Body of pancreas (tissue), 4 donors: ENCODE measurements at regions not wholly inside any gene's neighbourhood (a gene's known extent, or its start where the extent isn't known, plus 50 kb on each side); places are given as distances from the start of the nearest gene placed in this dataset.

Experiments used
- ATAC-seq: fragments of 150-250 bp; one replicate; pipeline ENCODE4 v1.9.1; 2016
- DNase-seq, 4 donors: peaks; one replicate each; pipeline ENCODE4 v3.0.0-alpha.2; 2019
- H3K27ac ChIP-seq, 4 donors: fragments of 200-600 bp; sonication (generic); 1 replicate in 3 of 4; 2 replicates in 1 of 4; pipeline versions ENCODE4 v1.5.1 to v1.6.1; 2016 to 2019; ENCODE audit warnings: mild to moderate bottlenecking in 1 of 4, mixed read lengths in 1 of 4, moderate library complexity in 1 of 4
- H3K27me3 ChIP-seq, 2 donors: fragments of 200-600 bp; sonication (generic); one replicate each; pipeline ENCODE4 v1.6.0; 2016; ENCODE audit warnings: mild to moderate bottlenecking in 1 of 2
- H3K36me3 ChIP-seq, 2 donors: fragments of 200-600 bp; sonication (generic); replicated peaks in 1 of 2; 2 replicates each; pipeline ENCODE4 v1.5.1; 2016; ENCODE audit warnings: low read depth in 2 of 2; ENCODE audit not compliant: insufficient read depth in 1 of 2
- H3K4me1 ChIP-seq: fragments of 200-600 bp; sonication (generic); one replicate; pipeline ENCODE4 v1.6.0; 2016
- H3K4me3 ChIP-seq, 2 donors: fragments of 200-600 bp; sonication (generic); 1 replicate in 1 of 2; 2 replicates in 1 of 2; pipeline ENCODE4 v1.5.1; 2016 to 2019
- H3K9me3 ChIP-seq, 3 donors: fragments of 200-600 bp; sonication (generic); 1 replicate in 2 of 3; 2 replicates in 1 of 3; pipeline ENCODE4 v1.5.1; 2016
- POLR2A ChIP-seq, 3 donors: fragments of 450-650 bp; IDR thresholded peaks; one replicate each; pipeline ENCODE4 v1.6.1; 2016; ENCODE audit warnings: antibody characterized with exemption in 3 of 3, mild to moderate bottlenecking in 2 of 3
- WGBS, 2 donors: methylation state at CpG; one replicate each; pipeline ENCODE4 v1.1.5; 2017; 5-methylcytosine and 5-hydroxymethylcytosine counted together
- intact Hi-C: fragments of 100-400 bp; cut with DNase I; formaldehyde crosslinking; loops from one replicate; pipeline ENCODE4 v1.15.1; 2023
- TF ChIP-seq, protein P1 (sequence below), 7 experiments: fragments of 450-650 bp in 4 of 7; fragments of 200-600 bp in 3 of 7; sonication (generic) in 3 of 7; IDR thresholded peaks; one replicate each; pipeline ENCODE4 v1.5.1; 2016 to 2019; ENCODE audit warnings: antibody characterized with exemption in 7 of 7

DNA sequence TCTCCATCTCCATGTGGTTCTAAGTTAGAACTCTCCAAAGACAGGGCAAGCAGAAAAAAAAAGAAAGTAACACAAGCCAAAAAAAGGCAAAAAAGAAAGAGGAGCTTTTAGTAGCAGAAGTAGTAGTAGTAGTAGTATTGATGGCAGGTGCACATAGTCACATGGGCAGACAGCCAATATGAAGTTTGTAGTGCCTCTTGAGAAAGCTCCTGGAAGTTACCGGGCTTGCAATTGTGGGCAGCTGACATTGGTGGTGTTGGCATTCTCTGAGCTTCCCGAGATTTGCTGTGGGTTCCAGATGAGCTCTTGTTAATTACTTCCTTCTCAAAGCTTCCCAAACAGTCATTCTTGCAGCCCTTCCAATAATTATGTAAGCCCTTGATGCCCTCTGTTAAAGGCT lies 1128.5 kb downstream of the TYW1 start:
- Histone ChIP-seq H3K9me3 (no peaks in the 10 kb centered on the region), H3K4me3 (no peak overlapping the region), H3K27ac (no peak overlapping the region), H3K4me1 (no peaks in the 10 kb centered on the region), H3K36me3 (no peaks in the 10 kb centered on the region), H3K27me3 (no peaks in the 10 kb centered on the region)
- TF ChIP-seq, protein P1, sequence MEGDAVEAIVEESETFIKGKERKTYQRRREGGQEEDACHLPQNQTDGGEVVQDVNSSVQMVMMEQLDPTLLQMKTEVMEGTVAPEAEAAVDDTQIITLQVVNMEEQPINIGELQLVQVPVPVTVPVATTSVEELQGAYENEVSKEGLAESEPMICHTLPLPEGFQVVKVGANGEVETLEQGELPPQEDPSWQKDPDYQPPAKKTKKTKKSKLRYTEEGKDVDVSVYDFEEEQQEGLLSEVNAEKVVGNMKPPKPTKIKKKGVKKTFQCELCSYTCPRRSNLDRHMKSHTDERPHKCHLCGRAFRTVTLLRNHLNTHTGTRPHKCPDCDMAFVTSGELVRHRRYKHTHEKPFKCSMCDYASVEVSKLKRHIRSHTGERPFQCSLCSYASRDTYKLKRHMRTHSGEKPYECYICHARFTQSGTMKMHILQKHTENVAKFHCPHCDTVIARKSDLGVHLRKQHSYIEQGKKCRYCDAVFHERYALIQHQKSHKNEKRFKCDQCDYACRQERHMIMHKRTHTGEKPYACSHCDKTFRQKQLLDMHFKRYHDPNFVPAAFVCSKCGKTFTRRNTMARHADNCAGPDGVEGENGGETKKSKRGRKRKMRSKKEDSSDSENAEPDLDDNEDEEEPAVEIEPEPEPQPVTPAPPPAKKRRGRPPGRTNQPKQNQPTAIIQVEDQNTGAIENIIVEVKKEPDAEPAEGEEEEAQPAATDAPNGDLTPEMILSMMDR (IDR thresholded peaks at IDR 0.05): no peak
- TF ChIP-seq POLR2A (IDR thresholded peaks at IDR 0.05): no peak
- DNase-seq (no peak), ATAC-seq (no peak)
- 16 to 24% methylated on average over 2 of the region's 2 CpGs for WGBS, 2 donors
- intact Hi-C loops: no loop called here

DNA sequence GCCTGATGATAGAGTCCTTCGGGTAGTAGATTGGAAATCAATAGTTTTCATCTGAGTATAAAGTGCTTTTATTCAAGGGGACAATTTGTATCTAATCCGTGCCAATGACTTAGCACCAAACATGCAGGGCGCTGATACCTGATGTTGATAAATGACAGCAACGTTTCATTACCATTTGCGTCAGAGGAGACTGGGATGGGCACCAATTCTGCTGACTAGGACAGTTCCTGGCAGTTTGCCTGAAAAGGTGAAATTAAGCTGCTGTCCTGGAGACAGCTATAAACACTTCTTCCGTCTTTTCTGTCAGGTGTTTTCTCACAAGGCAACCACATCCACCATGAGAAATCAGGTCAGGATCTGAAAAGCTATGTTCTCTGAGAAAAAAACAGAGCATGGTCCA lies 1136.4 kb downstream of the TYW1 start:
- no peak for ATAC-seq
- Histone ChIP-seq H3K4me3 (no peak overlapping the region), H3K9me3 (no peaks in the 10 kb centered on the region), H3K27me3 (no peaks in the 10 kb centered on the region), H3K27ac (no peak overlapping the region), H3K36me3 (no peaks in the 10 kb centered on the region), H3K4me1 (no peaks in the 10 kb centered on the region)
- intact Hi-C loops: no loop called here
- no peak for TF ChIP-seq POLR2A (IDR thresholded peaks at IDR 0.05)
- TF ChIP-seq, protein P1 (IDR thresholded peaks at IDR 0.05): no peak
- DNase-seq: peak in 3 of 4 donors; percentile 7 to 24 (median 23)
- WGBS, 2 donors: 35 to 40% methylated on average over 6 of the region's 6 CpGs

DNA sequence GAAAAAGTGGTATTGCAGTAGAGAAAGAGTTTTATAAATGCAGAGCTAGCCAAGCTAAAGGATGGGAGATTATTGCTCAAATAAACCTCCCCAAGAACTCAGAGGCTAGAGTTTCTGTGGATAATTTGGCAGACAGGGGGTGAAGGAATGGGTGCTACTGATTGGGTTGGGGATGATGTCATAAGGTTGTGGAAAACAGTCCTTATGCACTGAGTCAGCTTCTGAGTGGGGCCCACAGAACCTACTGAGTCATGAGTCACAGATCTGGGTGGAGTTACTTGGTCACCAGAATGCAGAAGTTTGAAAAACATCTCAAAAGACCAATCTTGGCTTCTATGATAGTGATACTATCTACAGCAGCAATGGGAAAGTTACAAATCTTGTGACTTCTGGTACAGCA lies 1146.7 kb downstream of the TYW1 start:
- Histone ChIP-seq H3K9me3 (peaks cover 0 to 15% (median 0%) of the 10 kb centered on the region in 3 donors), H3K4me1 (no peaks in the 10 kb centered on the region), H3K36me3 (no peaks in the 10 kb centered on the region), H3K27me3 (no peaks in the 10 kb centered on the region), H3K27ac (no peak overlapping the region), H3K4me3 (no peak overlapping the region)
- no peak for ATAC-seq
- no peak for DNase-seq
- intact Hi-C loops: no loop called here
- TF ChIP-seq POLR2A (IDR thresholded peaks at IDR 0.05): no peak
- TF ChIP-seq, protein P1 (IDR thresholded peaks at IDR 0.05): no peak

DNA sequence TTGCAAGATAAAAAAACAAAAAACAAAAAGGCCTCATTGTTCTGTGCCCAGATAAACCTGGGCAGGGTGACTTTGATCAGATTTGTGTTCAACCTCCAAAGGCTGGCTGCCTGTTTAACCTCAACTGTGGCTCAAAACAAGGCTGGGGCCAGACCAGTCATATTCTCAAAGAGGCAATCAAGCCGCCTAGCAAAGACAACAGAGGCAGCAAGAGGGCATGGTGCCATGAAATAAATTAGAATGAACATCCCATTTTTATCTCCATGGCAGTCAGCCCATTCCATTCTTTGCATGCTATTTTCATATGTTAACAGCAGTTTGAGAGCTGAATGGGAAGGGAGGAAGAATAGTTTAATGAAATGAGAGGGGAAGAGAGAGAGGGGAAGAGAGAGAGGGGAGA lies 1150.3 kb downstream of the TYW1 start:
- no peak overlapping the region for H3K4me3 ChIP-seq
- intact Hi-C loops: no loop called here
- WGBS, 2 donors: 36 to 50% methylated on average over 1 of the region's 1 CpG
- H3K4me1 ChIP-seq: no peaks in the 10 kb centered on the region
- TF ChIP-seq, protein P1 (IDR thresholded peaks at IDR 0.05): no peak
- TF ChIP-seq POLR2A (IDR thresholded peaks at IDR 0.05): no peak
- no peaks in the 10 kb centered on the region for H3K36me3 ChIP-seq
- no peak overlapping the region for H3K27ac ChIP-seq
- ATAC-seq: no peak
- no peak for DNase-seq
- peaks cover 0 to 15% (median 0%) of the 10 kb centered on the region in 3 donors for H3K9me3 ChIP-seq
- no peaks in the 10 kb centered on the region for H3K27me3 ChIP-seq

DNA sequence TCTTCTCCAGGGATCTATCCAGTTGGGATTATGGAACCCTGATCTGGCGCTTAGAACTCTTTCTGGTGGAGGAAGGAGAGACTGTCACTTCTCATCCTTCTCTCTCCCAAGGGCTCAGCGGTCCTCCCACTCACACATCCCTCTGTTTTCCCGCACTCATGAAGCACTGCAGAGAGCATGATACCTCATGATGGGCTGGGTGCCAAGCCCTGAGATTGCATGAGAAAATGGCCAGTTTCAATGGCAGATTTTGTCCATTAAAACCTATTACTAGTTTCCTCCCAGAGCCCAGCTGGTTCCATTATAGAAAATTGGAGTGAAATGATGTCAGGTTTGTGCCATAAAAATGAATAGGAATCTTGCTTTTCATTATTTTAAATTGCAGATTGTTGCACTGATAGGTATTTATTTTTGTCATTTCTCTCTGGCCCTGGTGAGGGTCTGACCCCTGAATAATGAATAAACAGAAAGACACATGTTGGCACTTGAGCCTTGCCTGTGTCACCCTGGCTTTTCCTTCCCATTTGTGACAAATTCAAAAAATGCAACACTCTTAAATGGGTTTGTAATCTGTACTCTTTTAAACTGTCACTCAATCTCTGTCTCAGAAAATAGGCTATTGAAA lies 1151.1 kb downstream of the TYW1 start:
- no peak for ATAC-seq
- TF ChIP-seq POLR2A (IDR thresholded peaks at IDR 0.05): no peak
- TF ChIP-seq, protein P1 (IDR thresholded peaks at IDR 0.05): no peak
- WGBS, 2 donors: 19 to 64% methylated on average over 3 of the region's 3 CpGs
- Histone ChIP-seq H3K27ac (no peak overlapping the region), H3K4me1 (no peaks in the 10 kb centered on the region), H3K36me3 (no peaks in the 10 kb centered on the region), H3K4me3 (no peak overlapping the region), H3K27me3 (no peaks in the 10 kb centered on the region), H3K9me3 (peaks cover 0 to 15% (median 0%) of the 10 kb centered on the region in 3 donors)
- intact Hi-C loops: no loop called here
- DNase-seq: no peak
